ENCODE measurements at regions not wholly inside any gene's neighbourhood (a gene's known extent, or its start where the extent isn't known, plus 50 kb on each side); places are given as distances from the start of the nearest gene placed in this dataset.

GRCh38 chr18:46406539-46406932 lies 250.5 kb downstream of the LOXHD1 start (continued):
- TF ChIP-seq, protein P1, sequence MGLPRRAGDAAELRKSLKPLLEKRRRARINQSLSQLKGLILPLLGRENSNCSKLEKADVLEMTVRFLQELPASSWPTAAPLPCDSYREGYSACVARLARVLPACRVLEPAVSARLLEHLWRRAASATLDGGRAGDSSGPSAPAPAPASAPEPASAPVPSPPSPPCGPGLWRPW (IDR thresholded peaks at IDR 0.05), result no peak
- TF ChIP-seq CBX8 (IDR thresholded peaks at IDR 0.05) (no peak), MAFK (IDR thresholded peaks at IDR 0.05; ENCODE audit: partially characterized antibody) (no peak)

- WGBS (ENCODE audit: missing lambda C conversion rate), result 36% methylated on average over 6 of the region's 6 CpGs
- H3K4me2 ChIP-seq, result no peak overlapping the region
- DNase-seq (ENCODE audit: low read depth in 1 of 2, low spot score in 1 of 2) (no peak), ATAC-seq (no peak), FAIRE-seq (no peak)
- no peaks in the 10 kb centered on the region for H3K4me1 ChIP-seq
- TF ChIP-seq FOXS1 (CRISPR knock-in tag; IDR thresholded peaks at IDR 0.05) (no peak), RNF2 (IDR thresholded peaks at IDR 0.05; ENCODE audit: borderline replicate concordance, low read depth) (no peak), HOXB13 (CRISPR knock-in tag; IDR thresholded peaks at IDR 0.05; ENCODE audit: low read depth) (no peak)
- TF ChIP-seq, protein P2, sequence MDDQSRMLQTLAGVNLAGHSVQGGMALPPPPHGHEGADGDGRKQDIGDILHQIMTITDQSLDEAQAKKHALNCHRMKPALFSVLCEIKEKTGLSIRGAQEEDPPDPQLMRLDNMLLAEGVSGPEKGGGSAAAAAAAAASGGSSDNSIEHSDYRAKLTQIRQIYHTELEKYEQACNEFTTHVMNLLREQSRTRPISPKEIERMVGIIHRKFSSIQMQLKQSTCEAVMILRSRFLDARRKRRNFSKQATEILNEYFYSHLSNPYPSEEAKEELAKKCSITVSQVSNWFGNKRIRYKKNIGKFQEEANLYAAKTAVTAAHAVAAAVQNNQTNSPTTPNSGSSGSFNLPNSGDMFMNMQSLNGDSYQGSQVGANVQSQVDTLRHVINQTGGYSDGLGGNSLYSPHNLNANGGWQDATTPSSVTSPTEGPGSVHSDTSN (IDR thresholded peaks at IDR 0.05), result no peak
- H3K27ac ChIP-seq, result no peak overlapping the region
- ChIA-PET POLR2A (no interaction called here), CTCF (no interaction called here)
- H3K4me3 ChIP-seq, result no peak overlapping the region
- no peaks in the 10 kb centered on the region for H3K9me3 ChIP-seq
These were observed 249.4 kb downstream of the LOXHD1 start for GRCh38 chr18:46407486-46408166.

GRCh38 chr18:46408334-46408987 lies 248.6 kb downstream of the LOXHD1 start:
- no peak overlapping the region for H3K4me2 ChIP-seq
- FAIRE-seq (no peak), ATAC-seq (peak in 1 of 2 experiments; percentile 75; a peak in 3 of 6 replicates), DNase-seq (ENCODE audit: low read depth in 1 of 2, low spot score in 1 of 2) (peak; percentile 8 to 20)
- ChIA-PET CTCF (interaction anchor here (1.1 to 1.3 kb wide), 2 partner anchors 9 to 38 kb away, joined by 3 to 5 read pairs; no protein-coding TSS in a partner anchor), POLR2A (no interaction called here)
- WGBS (ENCODE audit: missing lambda C conversion rate), result 45% methylated on average over 6 of the region's 6 CpGs
- H3K4me3 ChIP-seq, result no peak overlapping the region
- H3K4me1 ChIP-seq, result no peaks in the 10 kb centered on the region
- H3K9me3 ChIP-seq, result no peaks in the 10 kb centered on the region
- H3K27ac ChIP-seq, result no peak overlapping the region
- TF ChIP-seq SMC3 (IDR thresholded peaks at IDR 0.05), result 0 out of 3 replicates have a peak, but pooled peaks have one; percentile 10
- no peak for TF ChIP-seq MAFK (IDR thresholded peaks at IDR 0.05; ENCODE audit: partially characterized antibody)

DNA sequence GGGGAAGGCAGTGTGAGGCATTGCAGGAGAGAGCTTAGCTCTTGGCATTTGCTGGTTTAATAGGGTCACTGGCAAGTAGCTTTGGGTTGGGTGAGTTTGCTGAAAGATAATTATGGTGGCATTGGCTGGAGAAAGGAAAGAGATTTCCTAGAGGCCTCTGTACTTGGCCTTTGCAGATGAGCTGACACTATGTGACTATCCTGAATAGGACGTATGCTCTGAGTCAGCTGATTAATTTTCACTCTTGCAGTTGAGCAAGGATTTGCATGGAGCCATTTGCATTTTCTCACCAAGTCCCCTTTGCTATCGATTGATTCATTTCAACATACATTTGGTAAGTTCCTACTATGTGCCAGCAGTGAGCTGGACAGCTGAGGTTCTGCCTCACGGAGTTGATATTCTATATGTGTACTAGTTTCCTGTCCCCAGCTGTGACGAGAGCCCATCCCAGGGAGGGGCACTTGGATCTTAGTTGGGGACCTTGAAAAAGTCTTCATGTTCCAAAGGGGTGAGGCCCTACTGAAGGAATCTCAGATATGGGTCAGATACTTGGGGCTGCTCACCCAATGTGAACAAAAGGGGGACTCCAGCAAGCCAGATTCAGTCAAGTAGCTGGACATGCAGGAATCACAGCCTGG lies 245.7 kb downstream of the LOXHD1 start:
- DNase-seq (ENCODE audit: low read depth in 1 of 2, low spot score in 1 of 2), result no peak
- ChIA-PET POLR2A (interaction anchor here (0.5 kb wide), 1 partner anchor 232 kb away, joined by 3 read pairs; no protein-coding TSS in a partner anchor), CTCF (interaction anchor here (1.2 kb wide), 1 partner anchor 247 kb away, joined by 4 read pairs; no protein-coding TSS in a partner anchor)
- no peak overlapping the region for H3K27ac ChIP-seq
- no peak overlapping the region for H3K4me3 ChIP-seq
- FAIRE-seq, result no peak
- 66% methylated on average over 4 of the region's 4 CpGs for WGBS (ENCODE audit: missing lambda C conversion rate)
- no peak for ATAC-seq
- H3K9me3 ChIP-seq, result no peaks in the 10 kb centered on the region
- no peak overlapping the region for H3K4me2 ChIP-seq
- no peaks in the 10 kb centered on the region for H3K4me1 ChIP-seq
- no peak for TF ChIP-seq MAX (IDR thresholded peaks at IDR 0.05)
- no peak for TF ChIP-seq CHD4 (IDR thresholded peaks at IDR 0.05; ENCODE audit: borderline replicate concordance)
- no peak for TF ChIP-seq EHMT2 (IDR thresholded peaks at IDR 0.05; ENCODE audit: low read depth)
- no peak for TF ChIP-seq ZSCAN20 (CRISPR knock-in tag; IDR thresholded peaks at IDR 0.05)
- TF ChIP-seq, protein P3, sequence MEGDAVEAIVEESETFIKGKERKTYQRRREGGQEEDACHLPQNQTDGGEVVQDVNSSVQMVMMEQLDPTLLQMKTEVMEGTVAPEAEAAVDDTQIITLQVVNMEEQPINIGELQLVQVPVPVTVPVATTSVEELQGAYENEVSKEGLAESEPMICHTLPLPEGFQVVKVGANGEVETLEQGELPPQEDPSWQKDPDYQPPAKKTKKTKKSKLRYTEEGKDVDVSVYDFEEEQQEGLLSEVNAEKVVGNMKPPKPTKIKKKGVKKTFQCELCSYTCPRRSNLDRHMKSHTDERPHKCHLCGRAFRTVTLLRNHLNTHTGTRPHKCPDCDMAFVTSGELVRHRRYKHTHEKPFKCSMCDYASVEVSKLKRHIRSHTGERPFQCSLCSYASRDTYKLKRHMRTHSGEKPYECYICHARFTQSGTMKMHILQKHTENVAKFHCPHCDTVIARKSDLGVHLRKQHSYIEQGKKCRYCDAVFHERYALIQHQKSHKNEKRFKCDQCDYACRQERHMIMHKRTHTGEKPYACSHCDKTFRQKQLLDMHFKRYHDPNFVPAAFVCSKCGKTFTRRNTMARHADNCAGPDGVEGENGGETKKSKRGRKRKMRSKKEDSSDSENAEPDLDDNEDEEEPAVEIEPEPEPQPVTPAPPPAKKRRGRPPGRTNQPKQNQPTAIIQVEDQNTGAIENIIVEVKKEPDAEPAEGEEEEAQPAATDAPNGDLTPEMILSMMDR (IDR thresholded peaks at IDR 0.05), result no peak
- no peak for TF ChIP-seq KDM1A (IDR thresholded peaks at IDR 0.05; ENCODE audit: low read depth)
- no peak for TF ChIP-seq NFE2L2 (conservative IDR thresholded peaks at IDR 0.05; ENCODE audit: low read length)
- TF ChIP-seq CHD2 (IDR thresholded peaks at IDR 0.05; ENCODE audit: low read length, partially characterized antibody), result no peak
- TF ChIP-seq, protein P1 (IDR thresholded peaks at IDR 0.05), result no peak
- no peak for TF ChIP-seq NR3C1 (IDR thresholded peaks at IDR 0.05)
- no peak for TF ChIP-seq JUNB (IDR thresholded peaks at IDR 0.05)
- no peak for TF ChIP-seq CEBPB (IDR thresholded peaks at IDR 0.05)
- no peak for TF ChIP-seq RARB (CRISPR knock-in tag; IDR thresholded peaks at IDR 0.05)
- no peak for TF ChIP-seq GATA3 (IDR thresholded peaks at IDR 0.05; ENCODE audit: borderline replicate concordance)
- TF ChIP-seq HOXA7 (CRISPR knock-in tag; IDR thresholded peaks at IDR 0.05), result no peak
- TF ChIP-seq EP300 (IDR thresholded peaks at IDR 0.05), result no peak

All from A549 (cell line).